PC-9 (cell line): ENCODE measurements at regions not wholly inside any gene's neighbourhood (a gene's known extent, or its start where the extent isn't known, plus 50 kb on each side); places are given as distances from the start of the nearest gene placed in this dataset.

Source experiments
- BruUV-seq: library from RNA; stranded (reverse); fragments of 400-500 nt; replicated peaks from 2 replicates; lab custom pipeline; 2021; lab: Mats Ljungman, UMichigan
- CTCF ChIA-PET: fragments of 300-600 bp; sonication (Branson Sonifier 250); formaldehyde crosslinking; loops from one replicate; lab custom pipeline; 2022; ENCODE audit warnings: antibody characterized with exemption; lab: Charles Lee
- POLR2A ChIA-PET: fragments of 300-600 bp; sonication (Branson Sonifier 250); formaldehyde crosslinking; loops from one replicate; lab custom pipeline; 2022; ENCODE audit warnings: antibody characterized with exemption; ENCODE audit not compliant: unreplicated experiment; lab: Charles Lee
- DNase-seq, 2 experiments: peaks; one replicate each; pipeline versions ENCODE4 v3.0.0 to v3.0.0-alpha.2; 2015 to 2022; ENCODE audit warnings: mixed read lengths in 1 of 2
- H2AFZ ChIP-seq: fragments of 200-600 bp; sonication (generic); 2 replicates; pipeline ENCODE4 v1.8.1; 2017; ENCODE audit warnings: antibody characterized with exemption
- H3F3A ChIP-seq: fragments of 200-600 bp; sonication (generic); 2 replicates; pipeline ENCODE4 v1.8.1; 2017; ENCODE audit warnings: antibody characterized with exemption, mild to moderate bottlenecking, low read depth; ENCODE audit not compliant: insufficient read depth
- H3K27ac ChIP-seq: fragments of 200-600 bp; sonication (generic); 2 replicates; pipeline ENCODE4 v1.6.1; 2016; ENCODE audit warnings: mixed run types
- H3K27me3 ChIP-seq: fragments of 200-600 bp; sonication (generic); 2 replicates; pipeline ENCODE4 v1.6.1; 2016; ENCODE audit warnings: low read depth, mixed run types; ENCODE audit not compliant: insufficient read depth
- H3K36me3 ChIP-seq: fragments of 200-600 bp; sonication (generic); 2 replicates; pipeline ENCODE4 v1.6.1; 2016; ENCODE audit warnings: low read depth, mixed run types
- H3K4me1 ChIP-seq: fragments of 200-600 bp; sonication (generic); replicated peaks from 2 replicates; pipeline ENCODE4 v1.6.1; 2016; ENCODE audit warnings: mixed run types; ENCODE audit not compliant: insufficient read depth
- H3K4me2 ChIP-seq: fragments of 200-600 bp; sonication (generic); 2 replicates; pipeline ENCODE4 v1.6.1; 2017; ENCODE audit warnings: mixed run types
- H3K4me3 ChIP-seq: fragments of 200-600 bp; sonication (generic); 2 replicates; pipeline ENCODE4 v1.6.1; 2016; ENCODE audit warnings: mixed run types
- H3K79me2 ChIP-seq: fragments of 200-600 bp; sonication (generic); 2 replicates; pipeline ENCODE4 v1.6.1; 2017; ENCODE audit warnings: low read depth, mixed run types
- H3K9me2 ChIP-seq: fragments of 200-600 bp; sonication (generic); 2 replicates; pipeline ENCODE4 v1.8.1; 2017; ENCODE audit warnings: mild to moderate bottlenecking; ENCODE audit not compliant: insufficient read depth
- H3K9me3 ChIP-seq: fragments of 200-600 bp; sonication (generic); 2 replicates; pipeline ENCODE4 v1.8.1; 2016; ENCODE audit warnings: low read depth; ENCODE audit not compliant: insufficient read depth
- H4K20me1 ChIP-seq: fragments of 200-600 bp; sonication (generic); 2 replicates; pipeline ENCODE4 v1.8.1; 2017; ENCODE audit not compliant: insufficient read depth
- CTCF ChIP-seq: fragments of 200-600 bp; sonication (generic); conservative IDR thresholded peaks from 2 replicates; pipeline ENCODE4 v1.6.1; 2017; ENCODE audit warnings: mixed run types, antibody characterized with exemption, mild to moderate bottlenecking, moderate library complexity
- EZH2 ChIP-seq: fragments of 200-600 bp; sonication (generic); IDR thresholded peaks from 2 replicates; pipeline ENCODE4 v1.8.0; 2017; ENCODE audit warnings: antibody characterized with exemption, low read depth
- intact Hi-C: fragments of 100-400 bp; cut with micrococcal nuclease; formaldehyde crosslinking; loops from one replicate; pipeline ENCODE4 v1.10.0; 2022; ENCODE audit not compliant: unreplicated experiment

- H3K9me3 ChIP-seq, result no peaks in the 10 kb centered on the region
- H3K27me3 ChIP-seq, result no peaks in the 10 kb centered on the region
- no peak overlapping the region for H2AFZ ChIP-seq
- ChIA-PET CTCF (no interaction called here), POLR2A (interaction anchor here (0.7 kb wide), 1 partner anchor 59 kb away, joined by 6 read pairs; no protein-coding TSS in a partner anchor)
- H3K4me2 ChIP-seq, result no peak overlapping the region
- intact Hi-C loops, result no loop called here
- no peaks in the 10 kb centered on the region for H3K9me2 ChIP-seq
- no peaks in the 10 kb centered on the region for H3K36me3 ChIP-seq
- peaks cover 2% of the 10 kb centered on the region for H3K4me1 ChIP-seq
- H3K27ac ChIP-seq, result no peak overlapping the region
- H3K79me2 ChIP-seq, result no peaks in the 10 kb centered on the region
- H3F3A ChIP-seq, result peaks cover 2% of the 10 kb centered on the region; the same call in 1 of the 2 replicates
- no peak for DNase-seq
- no peak overlapping the region for H3K4me3 ChIP-seq
- no peaks in the 10 kb centered on the region for H4K20me1 ChIP-seq
- TF ChIP-seq EZH2 (no peak), CTCF (no peak)
- BruUV-seq, result no TSS peak
These were observed 102.3 kb downstream of the KLF6 start for GRCh38 chr10:3682745-3683144.

- peaks cover 9% of the 10 kb centered on the region for H3K4me1 ChIP-seq
- no peak overlapping the region for H3K4me2 ChIP-seq
- CTCF ChIA-PET, result no interaction called here
- H3F3A ChIP-seq, result peaks cover 6% of the 10 kb centered on the region; the same call in 1 of the 2 replicates
- TF ChIP-seq EZH2, result no peak
- H3K4me3 ChIP-seq, result no peak overlapping the region
- POLR2A ChIA-PET, result no interaction called here
- no peaks in the 10 kb centered on the region for H3K79me2 ChIP-seq
- DNase-seq, result no peak
- no peaks in the 10 kb centered on the region for H3K36me3 ChIP-seq
- H3K27ac ChIP-seq, result no peak overlapping the region
- intact Hi-C loops, result no loop called here
- no TSS peak for BruUV-seq
- H3K9me3 ChIP-seq, result no peaks in the 10 kb centered on the region
- no peaks in the 10 kb centered on the region for H3K27me3 ChIP-seq
- H4K20me1 ChIP-seq, result no peaks in the 10 kb centered on the region
- H3K9me2 ChIP-seq, result no peaks in the 10 kb centered on the region
- H2AFZ ChIP-seq, result no peak overlapping the region
These were observed 103.1 kb downstream of the KLF6 start for GRCh38 chr10:3681642-3682554.

GRCh38 chr10:3679950-3680629, 104.9 kb downstream of the KLF6 start:
- TF ChIP-seq EZH2 (no peak), CTCF (no peak)
- CTCF ChIA-PET, result no interaction called here

More at GRCh38 chr10:3679950-3680629, 104.9 kb downstream of the KLF6 start:
- BruUV-seq, result no TSS peak
- POLR2A ChIA-PET, result no interaction called here
- H3K4me2 ChIP-seq, result no peak overlapping the region
- H3K27me3 ChIP-seq, result no peaks in the 10 kb centered on the region
- intact Hi-C loops, result no loop called here
- H3K36me3 ChIP-seq, result no peaks in the 10 kb centered on the region
- H3K9me2 ChIP-seq, result no peaks in the 10 kb centered on the region
- no peak overlapping the region for H3K4me3 ChIP-seq
- DNase-seq, result no peak
- no peak overlapping the region for H3K27ac ChIP-seq
- no peaks in the 10 kb centered on the region for H3K79me2 ChIP-seq
- H3K9me3 ChIP-seq, result no peaks in the 10 kb centered on the region
- H4K20me1 ChIP-seq, result no peaks in the 10 kb centered on the region
- H3K4me1 ChIP-seq, result peaks cover 13% of the 10 kb centered on the region
- no peak overlapping the region for H2AFZ ChIP-seq
- H3F3A ChIP-seq, result peaks cover 6% of the 10 kb centered on the region; the same call in 1 of the 2 replicates
